GM21367 (cell line): ENCODE measurements at regions not wholly inside any gene's neighbourhood (a gene's known extent, or its start where the extent isn't known, plus 50 kb on each side); places are given as distances from the start of the nearest gene placed in this dataset.

Source experiments
- ATAC-seq: cut with Tn5 transposase; IDR thresholded peaks from one replicate; pipeline ENCODE4 v1.9.1; 2021; ENCODE audit not compliant: unreplicated experiment

GRCh38 chr5:174850565-174851169, 126.3 kb downstream of the MSX2 start:
- no peak for ATAC-seq

- no peak for ATAC-seq
These were observed 125.0 kb downstream of the MSX2 start for GRCh38 chr5:174849426-174849825.

- no peak for ATAC-seq
These were observed 120.6 kb downstream of the MSX2 start for GRCh38 chr5:174844971-174845370.

- no peak for ATAC-seq
These were observed 119.2 kb downstream of the MSX2 start for GRCh38 chr5:174843263-174844250.

GRCh38 chr5:174840435-174840834, 116.1 kb downstream of the MSX2 start:
- ATAC-seq = no peak

- no peak for ATAC-seq
These were observed 114.8 kb downstream of the MSX2 start for GRCh38 chr5:174839196-174839595.

GRCh38 chr5:174837919-174838902, 113.8 kb downstream of the MSX2 start:
- no peak for ATAC-seq

- no peak for ATAC-seq
These were observed 109.7 kb downstream of the MSX2 start for GRCh38 chr5:174834081-174834480.

- no peak for ATAC-seq
These were observed 108.4 kb downstream of the MSX2 start for GRCh38 chr5:174832811-174833210.

- no peak for ATAC-seq
These were observed 107.6 kb downstream of the MSX2 start for GRCh38 chr5:174832025-174832424.

GRCh38 chr5:174831031-174831660, 106.8 kb downstream of the MSX2 start:
- ATAC-seq = no peak

GRCh38 chr5:174829511-174829864, 105.1 kb downstream of the MSX2 start:
- ATAC-seq = no peak

- no peak for ATAC-seq
These were observed 104.6 kb downstream of the MSX2 start for GRCh38 chr5:174828804-174829510.

GRCh38 chr5:174827558-174827957, 103.2 kb downstream of the MSX2 start:
- no peak for ATAC-seq

- no peak for ATAC-seq
These were observed 101.2 kb downstream of the MSX2 start for GRCh38 chr5:174825587-174825986.

GRCh38 chr5:174818430-174818829, 94.0 kb downstream of the MSX2 start:
- ATAC-seq = no peak

- ATAC-seq = no peak
These were observed 93.2 kb downstream of the MSX2 start for GRCh38 chr5:174817610-174818009.

GRCh38 chr5:174816858-174817257, 92.5 kb downstream of the MSX2 start:
- ATAC-seq = no peak

- ATAC-seq = no peak
These were observed 87.1 kb downstream of the MSX2 start for GRCh38 chr5:174811438-174811837.

- no peak for ATAC-seq
These were observed 86.4 kb downstream of the MSX2 start for GRCh38 chr5:174810796-174811195.
